IMR-90 (cell line): ENCODE measurements at regions not wholly inside any gene's neighbourhood (a gene's known extent, or its start where the extent isn't known, plus 50 kb on each side); places are given as distances from the start of the nearest gene placed in this dataset.

Experiments
- ATAC-seq: fragments of 200-7000 bp; cut with Tn5 transposase; 2 replicates; pipeline ENCODE4 v1.9.1; 2020; ENCODE audit warnings: low read depth, mild to moderate bottlenecking, moderate library complexity
- BruUV-seq: library from RNA; stranded (reverse); fragments of 400-500 nt; replicated peaks from 2 replicates; lab custom pipeline; 2021; lab: Mats Ljungman, UMichigan
- CTCF ChIA-PET: fragments of 300-600 bp; formaldehyde crosslinking; extraction: SDS; loops from one replicate; lab custom pipeline; 2021; ENCODE audit warnings: antibody characterized with exemption; lab: Yijun Ruan, JAX
- POLR2A ChIA-PET: fragments of 300-600 bp; sonication (Branson Sonifier 250); formaldehyde crosslinking; loops from one replicate; lab custom pipeline; 2022; ENCODE audit warnings: antibody characterized with exemption; ENCODE audit not compliant: unreplicated experiment; lab: Charles Lee
- DNase-seq: peaks from one replicate; pipeline ENCODE4 v3.0.0; 2013
- H2AFZ ChIP-seq: replicated peaks from 2 replicates; pipeline ENCODE3; 2013; ENCODE audit warnings: low read length, mild to moderate bottlenecking; ENCODE audit not compliant: poor library complexity
- H2AK5ac ChIP-seq: 2 replicates; pipeline ENCODE4 v1.6.1; 2013; ENCODE audit warnings: low read depth, low read length, inconsistent platforms
- H2AK9ac ChIP-seq: replicated peaks from 2 replicates; pipeline ENCODE3; 2013; ENCODE audit warnings: mild to moderate bottlenecking, low read depth, low read length, moderate library complexity; ENCODE audit not compliant: poor library complexity
- H2BK120ac ChIP-seq: 2 replicates; pipeline ENCODE4 v1.6.1; 2013; ENCODE audit warnings: low read depth, low read length, inconsistent platforms
- H2BK15ac ChIP-seq: 3 replicates; pipeline ENCODE4 v1.6.1; 2013; ENCODE audit warnings: low read depth, low read length, inconsistent platforms
- H2BK20ac ChIP-seq: 2 replicates; pipeline ENCODE4 v1.6.1; 2013; ENCODE audit warnings: low read depth, mild to moderate bottlenecking, inconsistent platforms, low read length, moderate library complexity
- H2BK5ac ChIP-seq: 2 replicates; pipeline ENCODE4 v1.6.1; 2013; ENCODE audit warnings: mild to moderate bottlenecking, low read depth, low read length, inconsistent platforms; ENCODE audit not compliant: poor library complexity, severe bottlenecking
- H3K14ac ChIP-seq: replicated peaks from 2 replicates; pipeline ENCODE4 v1.6.1; 2013; ENCODE audit warnings: low read depth, low read length, inconsistent platforms
- H3K18ac ChIP-seq: 2 replicates; pipeline ENCODE4 v1.6.1; 2013; ENCODE audit warnings: low read depth, low read length, control low read depth
- H3K23ac ChIP-seq: 2 replicates; pipeline ENCODE4 v1.6.1; 2013; ENCODE audit warnings: low read depth, low read length, inconsistent platforms
- H3K27ac ChIP-seq: 2 replicates; pipeline ENCODE4 v1.5.1; 2013; ENCODE audit warnings: mild to moderate bottlenecking, control low read depth, low read length; ENCODE audit not compliant: insufficient read depth
- H3K27me3 ChIP-seq: 2 replicates; pipeline ENCODE4 v1.6.1; 2013; ENCODE audit warnings: low read length; ENCODE audit not compliant: control insufficient read depth, insufficient read depth
- H3K36me3 ChIP-seq: 2 replicates; pipeline ENCODE4 v1.6.1; 2013; ENCODE audit warnings: low read length, mixed read lengths; ENCODE audit not compliant: control insufficient read depth, insufficient read depth
- H3K4ac ChIP-seq: 2 replicates; pipeline ENCODE4 v1.6.1; 2013; ENCODE audit warnings: low read depth, low read length, inconsistent platforms
- H3K4me1 ChIP-seq: 2 replicates; pipeline ENCODE4 v1.6.1; 2013; ENCODE audit warnings: low read length, mixed read lengths; ENCODE audit not compliant: control insufficient read depth, insufficient read depth
- H3K4me2 ChIP-seq: 2 replicates; pipeline ENCODE4 v1.6.1; 2013; ENCODE audit warnings: low read depth, mild to moderate bottlenecking, control low read depth, low read length, moderate library complexity
- H3K4me3 ChIP-seq: 2 replicates; pipeline ENCODE4 v1.5.1; 2013; ENCODE audit warnings: low read depth, mild to moderate bottlenecking, control low read depth, low read length, moderate library complexity; ENCODE audit not compliant: insufficient read depth
- H3K56ac ChIP-seq: 2 replicates; pipeline ENCODE4 v1.6.1; 2013; ENCODE audit warnings: low read length, inconsistent platforms; ENCODE audit not compliant: insufficient read depth; ENCODE audit errors: extremely low read depth
- H3K79me1 ChIP-seq, 2 experiments: 2 replicates each; pipeline ENCODE4 v1.6.1; 2013; ENCODE audit warnings: low read length in 2 of 2, inconsistent platforms in 1 of 2, low read depth in 1 of 2
- H3K9ac ChIP-seq: 2 replicates; pipeline ENCODE4 v1.6.1; 2013; ENCODE audit warnings: low read depth, low read length, control low read depth
- H3K9me1 ChIP-seq: 2 replicates; pipeline ENCODE4 v1.6.1; 2013; ENCODE audit warnings: low read length, inconsistent platforms; ENCODE audit not compliant: insufficient read depth
- H3K9me3 ChIP-seq: 2 replicates; pipeline ENCODE4 v1.6.1; 2013; ENCODE audit warnings: low read length; ENCODE audit not compliant: control insufficient read depth, insufficient read depth
- H4K20me1 ChIP-seq: 2 replicates; pipeline ENCODE4 v1.6.1; 2013; ENCODE audit warnings: low read length, inconsistent platforms; ENCODE audit not compliant: insufficient read depth
- H4K5ac ChIP-seq: 2 replicates; pipeline ENCODE4 v1.6.1; 2013; ENCODE audit warnings: mild to moderate bottlenecking, low read depth, low read length, control low read depth
- H4K8ac ChIP-seq, 2 experiments: 2 replicates each; pipeline ENCODE4 v1.6.1; 2013; ENCODE audit warnings: low read depth in 2 of 2, low read length in 2 of 2, control low read depth in 1 of 2, inconsistent platforms in 1 of 2
- H4K91ac ChIP-seq: 2 replicates; pipeline ENCODE4 v1.6.1; 2013; ENCODE audit warnings: low read depth, low read length, inconsistent platforms; ENCODE audit not compliant: insufficient read depth
- CTCF ChIP-seq: conservative IDR thresholded peaks from 2 replicates; pipeline ENCODE4 v1.5.1; 2012; ENCODE audit warnings: mild to moderate bottlenecking, low read depth, low read length, improper control_type of control experiment
- WGBS, 2 experiments: methylation state at CpG; one replicate each; pipeline versions ENCODE4 v1.1.5 to v1.1.7; 2013; ENCODE audit warnings: missing lambda C conversion rate in 2 of 2; ENCODE audit not compliant: insufficient read length in 1 of 2; ENCODE audit errors: extremely low coverage in 2 of 2; 5-methylcytosine and 5-hydroxymethylcytosine counted together
- dilution Hi-C: fragments of 300-500 bp; cut with HindIII; formaldehyde crosslinking; loops from one replicate; pipeline ENCODE4 v1.14.3; 2018; ENCODE audit warnings: low sequenced_read_pairs; ENCODE audit not compliant: unreplicated experiment
- in situ Hi-C: fragments of 300-500 bp; cut with MboI; formaldehyde crosslinking; loops from 3 replicates; pipeline ENCODE4 v1.14.3; 2019; ENCODE audit warnings: low sequenced_read_pairs, inconsistent platforms, mixed read lengths
- intact Hi-C: fragments of 100-400 bp; cut with micrococcal nuclease; formaldehyde crosslinking; loops from 2 replicates; pipeline ENCODE4 v1.10.0; 2022

GRCh38 chr2:198347349-198347748 is 543.0 kb downstream of the PLCL1 start:
- Histone ChIP-seq H2BK20ac (no peak overlapping the region), H2BK15ac (no peak overlapping the region), H3K9me3 (no peaks in the 10 kb centered on the region), H3K27ac (no peak overlapping the region), H4K91ac (no peak overlapping the region), H3K18ac (no peak overlapping the region), H3K23ac (no peak overlapping the region), H2BK120ac (no peak overlapping the region), H3K4me3 (no peak overlapping the region), H3K9me1 (no peaks in the 10 kb centered on the region), H2BK5ac (no peak overlapping the region), H3K9ac (no peak overlapping the region), H2AFZ (no peak overlapping the region), H4K8ac (no peak overlapping the region), H3K79me1 (no peaks in the 10 kb centered on the region), H3K4me1 (no peaks in the 10 kb centered on the region), H3K56ac (no peak overlapping the region), H2AK9ac (no peak overlapping the region), H3K36me3 (no peaks in the 10 kb centered on the region), H3K4ac (no peak overlapping the region), H2AK5ac (no peak overlapping the region), H4K20me1 (no peaks in the 10 kb centered on the region), H3K27me3 (no peaks in the 10 kb centered on the region), H4K5ac (no peak overlapping the region), H3K4me2 (no peak overlapping the region), H3K14ac (no peak overlapping the region)
- ChIA-PET CTCF (interaction anchor here (0.7 kb wide), 1 partner anchor 63 kb away, joined by 3 read pairs; no protein-coding TSS in a partner anchor), POLR2A (no interaction called here)
- WGBS, 2 experiments = 29% methylated on average over 1 of the region's 3 CpGs; no CpG with 5 or more reads in 1 of the 2 experiments
- dilution Hi-C loops (no loop called here), intact Hi-C loops (no loop called here), in situ Hi-C loops (no loop called here)
- no peak for ATAC-seq
- DNase-seq = no peak
- BruUV-seq = no TSS peak
- no peak for TF ChIP-seq CTCF
